GM12874 (cell line): ENCODE measurements at regions not wholly inside any gene's neighbourhood (a gene's known extent, or its start where the extent isn't known, plus 50 kb on each side); places are given as distances from the start of the nearest gene placed in this dataset.

Experiments
- CTCF ChIP-seq: IDR thresholded peaks from 2 replicates; pipeline ENCODE4 v1.5.1; 2011; ENCODE audit warnings: low read depth, mild to moderate bottlenecking, control low read depth, low read length, moderate library complexity; ENCODE audit not compliant: insufficient read depth

GRCh38 chr12:58747533-58747932 lies 172.8 kb downstream of the LRIG3 start:
- TF ChIP-seq CTCF: no peak

DNA sequence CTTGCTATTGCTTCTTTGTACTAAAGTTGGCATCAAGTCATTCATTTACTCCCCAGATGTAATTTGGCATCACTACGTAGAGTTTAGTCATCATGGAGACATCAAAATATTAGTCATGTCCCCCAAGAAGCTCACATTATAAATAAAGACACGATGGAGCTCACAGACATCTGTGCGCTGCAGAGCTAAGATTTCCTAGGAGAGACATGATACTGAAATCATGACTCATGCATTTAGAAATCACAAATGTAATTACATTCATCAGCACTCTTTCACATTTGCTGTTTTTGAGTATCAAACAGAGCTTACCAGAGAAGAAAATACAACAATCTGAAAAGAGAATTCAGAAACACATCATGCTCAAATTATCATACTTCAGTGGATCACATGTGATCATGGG lies 169.8 kb downstream of the LRIG3 start:
- TF ChIP-seq CTCF: no peak

- no peak for TF ChIP-seq CTCF
These were observed 162.9 kb downstream of the LRIG3 start for GRCh38 chr12:58757422-58757821.

GRCh38 chr12:58761308-58761707 lies 159.0 kb downstream of the LRIG3 start:
- no peak for TF ChIP-seq CTCF

DNA sequence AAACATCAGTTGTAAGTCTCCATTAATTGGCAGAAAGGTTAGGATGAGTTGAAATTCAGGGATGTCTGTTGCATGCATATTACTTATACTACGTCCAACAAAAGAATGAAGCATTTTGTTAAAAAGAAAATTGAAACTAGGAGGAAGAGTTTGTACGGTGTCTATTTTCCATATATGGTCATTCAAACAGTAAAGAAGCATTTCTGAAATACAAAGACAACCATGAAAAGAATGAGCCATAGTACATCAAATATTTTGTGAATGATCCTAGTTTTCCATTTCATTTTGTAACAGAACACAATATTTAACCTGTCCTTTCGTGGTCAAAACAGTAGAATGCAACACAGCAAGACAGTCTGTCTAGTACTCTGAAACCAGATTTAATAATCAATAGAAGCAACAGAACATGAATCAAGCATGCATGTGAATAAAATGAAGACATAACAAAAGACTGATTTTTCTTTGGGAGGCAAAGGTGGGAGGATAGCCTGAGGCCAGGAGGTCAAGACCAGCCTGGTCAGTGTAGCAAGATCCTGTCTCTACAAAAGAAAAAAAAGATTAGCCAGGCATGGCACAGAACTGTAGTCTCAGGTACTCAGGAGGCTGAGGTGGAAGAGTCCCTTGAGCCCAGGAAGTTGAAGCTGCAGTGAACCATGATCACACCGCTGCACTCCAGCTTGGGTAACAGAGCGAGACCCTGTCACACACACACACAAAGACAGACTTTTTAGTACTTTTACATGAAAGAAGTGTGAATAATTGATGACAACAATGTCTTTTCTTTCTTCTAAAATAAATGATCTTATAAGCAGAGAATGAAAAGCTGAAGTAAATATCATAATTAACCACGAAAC lies 156.0 kb downstream of the LRIG3 start:
- no peak for TF ChIP-seq CTCF

DNA sequence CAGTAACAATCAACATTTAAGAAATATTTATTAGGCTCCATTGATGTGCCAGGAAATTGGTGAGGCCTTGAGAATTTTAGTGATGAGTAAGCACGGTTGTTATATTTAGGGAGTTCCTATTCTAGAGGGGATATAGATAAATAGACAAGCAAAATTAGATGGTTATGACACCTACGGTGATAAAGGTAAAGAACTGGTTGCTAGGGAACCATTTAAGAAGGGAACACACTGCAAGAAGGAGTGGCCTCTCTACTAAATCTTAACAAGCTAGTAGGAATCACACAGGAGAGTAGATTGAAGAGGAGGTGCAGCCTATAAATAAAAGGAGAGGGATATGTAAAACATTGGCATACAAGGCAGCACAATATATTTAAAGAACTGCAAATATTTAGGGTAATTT lies 155.2 kb downstream of the LRIG3 start:
- no peak for TF ChIP-seq CTCF

GRCh38 chr12:58765653-58766512 lies 154.4 kb downstream of the LRIG3 start:
- no peak for TF ChIP-seq CTCF
